Coronary artery (tissue), 2 donors: ENCODE measurements at regions not wholly inside any gene's neighbourhood (a gene's known extent, or its start where the extent isn't known, plus 50 kb on each side); places are given as distances from the start of the nearest gene placed in this dataset.

ENCODE experiments used
- DNase-seq: peaks from one replicate; pipeline ENCODE4 v3.0.0-alpha.2; 2017; ENCODE audit warnings: low spot score
- H3K27ac ChIP-seq, 2 donors: fragments of 200-600 bp; sonication (generic); one replicate each; pipeline ENCODE4 v1.5.1; 2016 to 2019
- H3K4me3 ChIP-seq: fragments of 200-600 bp; sonication (generic); 2 replicates; pipeline ENCODE4 v1.5.1; 2016; ENCODE audit warnings: mild to moderate bottlenecking, moderate library complexity
- CTCF ChIP-seq: fragments of 200-600 bp; sonication (generic); IDR thresholded peaks from one replicate; pipeline ENCODE4 v1.5.1; 2019; ENCODE audit warnings: antibody characterized with exemption

GRCh38 chr13:68523838-68524424, 1293.8 kb upstream of the PCDH9 start:
- TF ChIP-seq CTCF = no peak
- H3K27ac ChIP-seq = no peak overlapping the region
- no peak for DNase-seq
- no peak overlapping the region for H3K4me3 ChIP-seq

GRCh38 chr13:68522184-68522583, 1292.0 kb upstream of the PCDH9 start:
- H3K27ac ChIP-seq = no peak overlapping the region

GRCh38 chr13:68509734-68510621, 1279.8 kb upstream of the PCDH9 start:
- TF ChIP-seq CTCF = no peak
- no peak for DNase-seq
- Histone ChIP-seq H3K27ac (no peak overlapping the region), H3K4me3 (no peak overlapping the region)

More at GRCh38 chr13:68522184-68522583, 1292.0 kb upstream of the PCDH9 start:
- no peak overlapping the region for H3K4me3 ChIP-seq
- DNase-seq = no peak
- TF ChIP-seq CTCF = no peak

GRCh38 chr13:68506888-68507551, 1276.9 kb upstream of the PCDH9 start:
- TF ChIP-seq CTCF = no peak
- H3K27ac ChIP-seq = no peak overlapping the region
- H3K4me3 ChIP-seq = no peak overlapping the region
- no peak for DNase-seq

- Histone ChIP-seq H3K27ac (no peak overlapping the region), H3K4me3 (no peak overlapping the region)
- no peak for TF ChIP-seq CTCF
- no peak for DNase-seq
Measured at GRCh38 chr13:68490594-68490993, 1260.5 kb upstream of the PCDH9 start.

GRCh38 chr13:68481130-68481529, 1251.0 kb upstream of the PCDH9 start:
- TF ChIP-seq CTCF = no peak
- DNase-seq = no peak
- Histone ChIP-seq H3K27ac (no peak overlapping the region), H3K4me3 (no peak overlapping the region)
